H1 (cell line): ENCODE measurements at regions not wholly inside any gene's neighbourhood (a gene's known extent, or its start where the extent isn't known, plus 50 kb on each side); places are given as distances from the start of the nearest gene placed in this dataset.

Source experiments
- BRCA1 ChIP-seq: IDR thresholded peaks from 2 replicates; pipeline ENCODE4 v1.6.1; 2012; ENCODE audit warnings: low read depth, low read length, improper control_type of control experiment
- CHD2 ChIP-seq: IDR thresholded peaks from 2 replicates; pipeline ENCODE4 v1.6.1; 2012; ENCODE audit warnings: low read length, improper control_type of control experiment
- EZH2 ChIP-seq: fragments of 200-600 bp; sonication (generic); IDR thresholded peaks from 2 replicates; pipeline ENCODE4 v1.7.1; 2012; ENCODE audit warnings: low read depth, mild to moderate bottlenecking, moderate library complexity, low read length, inconsistent platforms; ENCODE audit not compliant: severe bottlenecking
- POLR2AphosphoS5 ChIP-seq: IDR thresholded peaks from 2 replicates; pipeline ENCODE4 v1.6.1; 2011; ENCODE audit warnings: low read depth, low read length
- SP1 ChIP-seq: IDR thresholded peaks from 2 replicates; pipeline ENCODE4 v1.6.1; 2011; ENCODE audit warnings: low read depth, low read length
- SP4 ChIP-seq: IDR thresholded peaks from 2 replicates; pipeline ENCODE4 v1.6.1; 2012; ENCODE audit warnings: low read length, inconsistent platforms

DNA sequence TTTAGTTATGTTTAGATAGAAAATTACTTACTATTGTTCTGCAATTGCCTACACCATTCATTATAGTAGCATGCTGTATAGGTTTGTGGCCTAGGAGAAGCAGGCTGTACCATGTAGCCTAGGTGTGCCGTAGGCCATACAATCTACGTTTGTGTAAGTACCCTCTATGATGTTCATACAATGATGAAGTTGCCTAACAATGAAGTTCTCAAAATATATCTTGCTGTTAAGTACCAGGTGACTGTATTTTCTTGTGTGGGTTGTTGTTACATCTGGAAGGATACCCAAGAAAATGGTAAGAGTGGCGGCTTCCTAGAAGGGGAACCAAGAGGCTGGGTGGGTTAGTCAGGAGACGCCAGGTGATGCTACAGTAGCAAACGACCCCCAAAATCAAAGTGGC is 88.3 kb upstream of the FOXF1 start (continued):
- no peak for TF ChIP-seq BRCA1
- TF ChIP-seq POLR2AphosphoS5, result no peak
- TF ChIP-seq SP1, result no peak
- no peak for TF ChIP-seq EZH2
- no peak for TF ChIP-seq CHD2
- no peak for TF ChIP-seq SP4
